Activated T-cell treated with anti-CD3 and anti-CD28 coated beads for 1 hour (primary cell): ENCODE measurements at regions not wholly inside any gene's neighbourhood (a gene's known extent, or its start where the extent isn't known, plus 50 kb on each side); places are given as distances from the start of the nearest gene placed in this dataset.
"Not testable (repeated sequence)": the region's sequence is repeated elsewhere in the genome, so short reads cannot be mapped to it uniquely, and the experiment has no call there.

Experiments used
- DNase-seq: peaks from one replicate; pipeline ENCODE4 v3.0.0-alpha.2; 2020; ENCODE audit warnings: low read depth

- no peak for DNase-seq
These were observed 1053.0 kb downstream of the TSN start for GRCh38 chr2:122808286-122808969.

DNA sequence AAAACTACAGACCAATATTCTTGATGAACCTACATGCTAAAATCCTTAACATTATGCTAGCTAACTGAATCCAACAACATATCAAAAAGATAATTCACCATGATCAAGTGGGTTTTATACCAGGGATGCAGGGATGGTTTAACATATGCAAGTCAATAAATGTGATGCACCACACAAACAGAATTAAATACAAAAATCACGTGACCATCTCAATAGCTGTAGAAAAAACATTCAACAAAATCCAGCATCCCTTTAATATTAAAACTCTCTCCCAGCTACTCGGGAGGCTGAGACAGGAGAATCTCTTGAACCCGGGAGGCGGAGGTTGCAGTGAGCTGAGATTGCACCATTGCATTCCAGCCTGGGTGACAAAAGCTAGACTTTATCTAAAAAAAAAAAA lies 1056.8 kb downstream of the TSN start:
- DNase-seq, result not testable (repeated sequence)

- DNase-seq, result no peak
These were observed 1059.7 kb downstream of the TSN start for GRCh38 chr2:122815120-122815519.

GRCh38 chr2:122816803-122817202 lies 1061.4 kb downstream of the TSN start:
- no peak for DNase-seq

DNA sequence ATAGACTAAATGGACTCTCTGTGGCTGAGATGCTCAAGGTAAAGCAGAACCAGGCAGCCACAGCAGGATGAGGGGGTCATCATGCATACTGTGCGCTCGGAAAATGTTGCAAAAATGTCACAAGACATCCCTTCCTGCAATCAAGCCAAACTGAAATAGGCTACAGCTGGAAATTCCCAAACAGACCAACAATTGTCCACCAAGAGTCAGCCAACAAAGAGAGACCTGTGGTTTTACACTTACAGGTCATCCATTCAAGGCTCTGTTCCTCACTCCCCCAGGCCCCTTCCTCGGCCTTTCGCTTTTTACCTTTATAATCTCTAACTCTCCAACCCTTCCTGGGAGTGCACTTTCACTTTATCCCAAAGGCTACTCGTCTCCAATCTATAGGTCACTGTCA lies 1066.9 kb downstream of the TSN start:
- no peak for DNase-seq

- DNase-seq, result no peak
These were observed 1074.7 kb downstream of the TSN start for GRCh38 chr2:122830157-122830556.

DNA sequence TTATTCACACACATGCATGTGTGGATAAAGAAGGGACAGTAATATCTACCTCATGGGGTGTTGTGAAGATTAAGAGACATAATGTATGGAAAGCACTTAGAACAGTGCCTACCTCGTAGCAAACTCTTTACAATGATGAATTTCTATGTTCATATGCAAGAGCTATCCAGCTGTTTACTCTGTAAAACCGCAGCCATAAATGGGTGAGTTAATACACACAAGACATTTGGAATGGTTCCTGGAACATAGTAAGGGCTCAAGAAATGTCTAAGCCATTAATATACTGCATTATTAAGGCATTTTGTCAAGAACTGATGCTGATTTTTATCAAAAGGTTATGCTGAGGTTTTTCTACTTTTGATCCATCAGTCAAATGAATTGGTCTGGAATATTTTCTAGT lies 1076.2 kb downstream of the TSN start:
- DNase-seq, result no peak

- no peak for DNase-seq
These were observed 1088.1 kb downstream of the TSN start for GRCh38 chr2:122843503-122843902.

GRCh38 chr2:122851161-122851560 lies 1095.7 kb downstream of the TSN start:
- no peak for DNase-seq

DNA sequence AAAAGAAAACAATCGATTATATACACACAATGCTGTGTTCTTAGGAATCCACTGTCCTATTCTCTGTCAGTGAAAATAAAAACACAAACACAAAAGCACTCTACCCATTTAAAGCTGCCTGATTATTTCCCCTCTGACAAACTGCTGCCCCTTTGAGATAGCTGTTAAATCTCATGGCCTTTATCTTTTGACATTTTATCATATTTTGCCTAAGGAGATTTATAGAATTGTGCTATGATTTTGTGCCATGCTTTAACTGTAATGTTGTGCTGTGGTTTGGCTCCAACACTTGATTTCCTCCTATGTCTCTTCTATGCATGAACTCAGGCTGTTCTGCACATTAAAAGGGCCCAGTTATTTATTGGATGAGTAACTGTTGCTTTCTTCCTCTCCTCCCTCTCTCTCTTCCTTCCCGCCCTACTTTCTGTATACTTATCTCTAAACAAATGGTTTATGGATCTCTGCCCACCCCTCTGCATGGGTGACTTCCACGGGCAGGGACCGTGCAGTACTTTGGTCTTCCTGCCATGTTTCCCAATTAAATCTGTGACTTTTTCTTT lies 1096.6 kb downstream of the TSN start:
- DNase-seq, result no peak

GRCh38 chr2:122856696-122857095 lies 1101.2 kb downstream of the TSN start:
- DNase-seq, result no peak

- DNase-seq, result no peak
These were observed 1102.7 kb downstream of the TSN start for GRCh38 chr2:122858075-122858702.

- no peak for DNase-seq
These were observed 1103.4 kb downstream of the TSN start for GRCh38 chr2:122858813-122859212.

DNA sequence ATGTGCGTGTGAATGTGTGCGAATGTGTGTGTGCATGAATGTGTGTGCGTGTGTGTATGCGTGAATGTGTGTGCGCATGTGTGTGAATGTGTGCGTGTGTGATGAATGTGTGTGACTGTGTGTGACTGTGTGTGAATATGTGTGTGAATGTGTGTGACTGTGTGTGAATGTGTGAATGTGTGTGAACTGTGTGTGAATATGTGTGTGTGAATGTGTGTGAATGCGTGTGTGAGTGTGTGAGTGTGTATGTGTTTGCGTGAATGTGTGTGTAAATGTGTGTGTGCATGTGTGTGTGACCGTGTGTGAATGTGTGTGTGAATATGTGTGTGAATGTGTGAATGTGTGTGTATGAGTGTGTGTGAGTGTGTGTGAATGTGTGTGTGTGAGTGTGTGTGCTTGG lies 1103.8 kb downstream of the TSN start:
- no peak for DNase-seq

GRCh38 chr2:122863532-122863931 lies 1108.1 kb downstream of the TSN start:
- DNase-seq, result no peak

DNA sequence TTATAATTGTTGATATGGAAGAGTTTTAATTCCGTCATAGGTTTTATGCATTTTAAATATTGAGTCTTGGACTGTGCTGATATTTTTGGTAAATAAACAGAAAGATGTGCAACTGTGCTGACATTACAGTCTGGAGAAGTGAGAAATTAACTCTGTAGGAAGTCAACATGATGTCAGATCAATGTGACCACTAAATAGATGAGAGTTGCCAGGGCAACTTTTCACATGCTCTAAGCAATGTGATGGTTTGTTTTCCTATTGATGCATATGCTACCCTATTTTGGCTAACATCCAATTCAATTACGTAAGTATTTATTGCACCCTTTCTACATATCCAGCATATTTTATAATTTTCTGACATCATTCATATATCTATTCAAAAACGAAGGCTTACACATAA lies 1109.3 kb downstream of the TSN start:
- DNase-seq, result no peak

DNA sequence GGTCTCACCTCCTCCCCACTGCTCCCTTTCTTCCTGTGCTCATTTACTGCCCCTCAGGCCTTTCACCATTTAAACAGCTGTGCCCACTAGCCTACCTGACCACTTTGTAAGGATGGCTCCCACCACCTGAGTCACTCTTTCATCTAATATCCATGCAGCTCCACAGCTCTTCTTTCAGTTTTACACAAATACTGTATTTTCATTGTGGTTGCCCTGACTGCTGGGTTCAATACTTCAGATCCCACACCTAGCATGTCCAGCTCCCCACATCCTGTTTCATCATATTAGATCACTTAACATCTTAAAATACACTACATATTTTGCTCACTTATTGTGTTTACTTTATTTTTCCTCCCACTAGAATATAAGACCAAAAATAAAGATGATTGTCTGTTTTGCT lies 1110.6 kb downstream of the TSN start:
- no peak for DNase-seq

- DNase-seq, result no peak
These were observed 1112.5 kb downstream of the TSN start for GRCh38 chr2:122867941-122868340.

- no peak for DNase-seq
These were observed 1113.3 kb downstream of the TSN start for GRCh38 chr2:122868646-122869275.

DNA sequence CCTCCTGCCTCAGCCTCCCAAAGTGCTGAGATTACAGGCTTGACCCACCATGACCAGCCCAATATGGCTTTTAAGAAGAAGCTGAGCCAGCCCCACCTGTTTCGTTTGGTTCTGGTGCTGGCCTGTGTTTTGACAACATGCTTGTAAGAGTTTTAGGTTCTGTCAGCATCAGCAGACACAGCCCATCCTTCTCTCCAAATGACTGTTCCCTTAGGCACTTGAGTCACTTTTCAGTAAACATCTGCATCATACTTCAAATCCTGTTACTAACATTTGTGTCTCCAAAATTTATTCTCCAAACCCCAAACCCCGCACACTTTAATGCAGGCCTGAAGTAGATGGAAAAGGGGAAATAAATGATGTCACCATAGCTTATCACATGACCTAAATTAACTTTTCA lies 1118.5 kb downstream of the TSN start:
- no peak for DNase-seq

DNA sequence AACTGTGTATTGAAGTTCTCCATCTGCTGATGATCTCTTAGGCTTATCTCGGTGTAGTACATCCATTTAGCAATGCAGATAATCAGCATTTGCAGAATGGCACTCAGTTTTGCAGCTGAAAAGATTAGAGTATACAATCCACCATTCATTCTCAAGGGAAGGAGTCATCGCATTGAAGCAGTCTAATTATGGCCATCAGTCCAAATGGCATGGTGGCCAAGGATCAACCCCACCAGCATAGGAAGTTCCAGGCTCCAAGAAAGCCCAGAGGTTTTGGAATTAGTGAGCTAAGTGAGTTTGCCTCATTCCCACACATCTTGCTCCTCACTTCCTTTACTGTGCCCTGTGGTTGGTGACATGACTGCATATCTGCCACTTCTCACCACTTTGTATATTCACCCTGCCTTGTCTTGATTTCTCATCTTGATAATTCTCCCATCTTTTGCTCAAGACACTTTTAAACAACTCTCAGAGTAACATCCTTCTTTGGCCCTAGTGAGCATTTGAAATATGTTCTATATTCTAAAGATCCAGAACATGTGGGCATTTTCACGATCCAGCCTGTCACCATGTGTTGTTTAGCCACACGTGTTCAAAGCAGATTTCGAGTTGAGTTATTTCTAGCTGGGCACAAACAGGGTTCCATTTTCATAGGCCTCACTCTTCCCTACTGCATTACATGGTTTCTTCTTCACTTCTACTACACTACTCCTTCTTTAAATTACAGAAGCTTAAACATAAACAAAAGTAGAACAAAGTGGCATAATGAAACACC lies 1119.8 kb downstream of the TSN start:
- no peak for DNase-seq

DNA sequence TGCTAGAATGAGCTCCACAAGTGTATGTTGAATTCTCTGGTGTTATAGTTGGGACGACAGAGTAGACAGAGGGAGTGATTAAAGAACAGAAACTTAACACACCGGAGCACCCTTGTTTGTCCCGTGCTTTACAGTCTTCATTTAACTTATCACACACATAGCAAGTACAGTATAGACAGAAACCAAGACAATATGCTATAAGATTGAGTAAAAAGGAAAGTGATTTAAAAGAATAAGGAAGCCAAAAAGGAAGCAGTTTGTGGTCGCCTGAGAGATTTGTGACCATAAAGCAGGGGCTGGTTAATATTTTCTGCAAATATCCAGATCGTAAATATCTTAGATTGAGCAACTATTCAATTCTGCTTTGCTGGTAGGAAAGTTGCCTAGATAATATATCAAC lies 1128.4 kb downstream of the TSN start:
- DNase-seq, result no peak

DNA sequence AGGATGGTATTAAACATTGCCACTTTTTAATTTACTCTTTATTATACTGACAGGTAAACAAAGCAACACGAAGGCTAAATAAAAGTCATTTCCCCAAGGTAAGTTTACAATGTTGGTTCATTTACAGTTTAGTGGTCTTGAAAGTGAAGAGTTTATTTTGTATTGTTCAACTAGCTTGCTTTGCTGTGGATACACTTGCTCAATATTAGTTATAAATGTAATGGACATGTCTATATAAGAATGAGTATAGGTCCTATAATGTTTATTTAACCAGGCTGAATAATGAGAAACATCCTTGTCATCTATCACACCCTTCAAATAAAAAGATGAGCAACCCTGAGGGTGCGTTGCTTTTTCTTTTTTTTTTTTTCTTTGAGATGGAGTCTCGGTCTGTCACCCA lies 1129.4 kb downstream of the TSN start:
- no peak for DNase-seq
